Gastroesophageal sphincter (tissue), 3 donors: ENCODE measurements at regions not wholly inside any gene's neighbourhood (a gene's known extent, or its start where the extent isn't known, plus 50 kb on each side); places are given as distances from the start of the nearest gene placed in this dataset.

Source experiments
- CTCF ChIP-seq, 4 experiments: fragments of 200-600 bp in 2 of 4; fragments of 450-650 bp in 2 of 4; sonication (generic) in 1 of 4; IDR thresholded peaks; one replicate each; pipeline ENCODE4 v1.5.1; 2017 to 2019; ENCODE audit warnings: antibody characterized with exemption in 4 of 4, mild to moderate bottlenecking in 2 of 4, moderate library complexity in 2 of 4
- EP300 ChIP-seq: sonication (generic); formaldehyde crosslinking; IDR thresholded peaks from one replicate; pipeline ENCODE4 v1.6.1; 2017; ENCODE audit warnings: antibody characterized with exemption, mild to moderate bottlenecking
- POLR2A ChIP-seq, 2 donors: fragments of 450-650 bp; IDR thresholded peaks; one replicate each; pipeline ENCODE4 v1.6.1; 2017; ENCODE audit warnings: antibody characterized with exemption in 2 of 2, mild to moderate bottlenecking in 2 of 2, moderate library complexity in 1 of 2

DNA sequence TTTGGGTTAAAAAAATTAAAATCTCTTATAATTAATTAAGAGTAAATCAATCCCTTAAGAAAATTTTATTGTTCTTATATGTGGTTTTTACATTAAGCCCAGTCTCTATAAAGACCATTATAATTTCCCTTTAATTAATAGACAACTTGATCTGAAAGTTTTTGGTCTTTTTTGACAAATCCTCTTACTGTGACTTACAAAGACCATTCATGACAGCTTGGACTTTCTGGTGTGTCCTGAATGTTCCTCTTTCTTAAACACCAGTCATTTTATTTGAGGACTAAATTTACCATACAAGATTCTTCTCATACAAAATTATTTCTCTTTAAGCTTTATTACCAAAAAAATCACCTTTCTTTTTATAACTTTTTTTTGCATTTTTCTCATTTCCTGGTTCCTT, 368.3 kb downstream of the ADGRD1 start:
- no peak for TF ChIP-seq CTCF (IDR thresholded peaks at IDR 0.05)
- no peak for TF ChIP-seq POLR2A (IDR thresholded peaks at IDR 0.05)
- no peak for TF ChIP-seq EP300
